Right lobe of liver (tissue), 6 donors: ENCODE measurements at regions not wholly inside any gene's neighbourhood (a gene's known extent, or its start where the extent isn't known, plus 50 kb on each side); places are given as distances from the start of the nearest gene placed in this dataset.

Experiments used
- ATAC-seq, 4 donors: fragments of 200-7000 bp; cut with Tn5 transposase; one replicate each; pipeline ENCODE4 v1.9.1; 2020; ENCODE audit warnings: mild to moderate bottlenecking in 4 of 4, moderate library complexity in 4 of 4
- DNase-seq, 3 donors: peaks; one replicate each; pipeline ENCODE4 v3.0.0-alpha.2; 2020
- H3K27ac ChIP-seq, 3 donors: fragments of 200-600 bp; one replicate each; pipeline ENCODE4 v1.8.0; 2022
- H3K27me3 ChIP-seq, 2 donors: fragments of 200-600 bp; one replicate each; pipeline ENCODE4 v1.8.0; 2022
- H3K36me3 ChIP-seq, 4 donors: fragments of 200-600 bp; sonication (generic) in 1 of 4; one replicate each; pipeline versions ENCODE4 v1.5.1 to v1.8.0; 2017 to 2022; ENCODE audit warnings: control low read depth in 1 of 4
- H3K4me1 ChIP-seq, 4 donors: fragments of 200-600 bp; sonication (generic) in 1 of 4; one replicate each; pipeline versions ENCODE4 v1.5.1 to v1.8.0; 2017 to 2022; ENCODE audit warnings: control low read depth in 1 of 4
- H3K4me3 ChIP-seq, 3 donors: fragments of 200-600 bp; one replicate each; pipeline ENCODE4 v1.8.0; 2022
- H3K9me3 ChIP-seq, 4 donors: fragments of 200-600 bp; sonication (generic) in 1 of 4; one replicate each; pipeline versions ENCODE4 v1.5.1 to v1.8.0; 2017 to 2022; ENCODE audit warnings: control low read depth in 1 of 4
- CTCF ChIP-seq, 4 donors: fragments of 200-600 bp in 3 of 4; fragments of 450-650 bp in 1 of 4; IDR thresholded peaks; one replicate each; pipeline versions ENCODE4 v1.5.1 to v1.8.0; 2016 to 2022; ENCODE audit warnings: antibody characterized with exemption in 4 of 4, mild to moderate bottlenecking in 2 of 4
- POLR2A ChIP-seq: fragments of 450-650 bp; IDR thresholded peaks from one replicate; pipeline ENCODE4 v1.6.1; 2017; ENCODE audit warnings: antibody characterized with exemption, mild to moderate bottlenecking
- WGBS: methylation state at CpG from one replicate; pipeline ENCODE4 v1.1.6; 2018; ENCODE audit warnings: low coverage, low lambda C conversion rate; ENCODE audit not compliant: insufficient coverage; ENCODE audit errors: missing lambda C conversion rate; 5-methylcytosine and 5-hydroxymethylcytosine counted together
- intact Hi-C, 2 donors: fragments of 100-400 bp; cut with DNase I; formaldehyde crosslinking; loops; one replicate each; pipeline versions ENCODE4 v1.11.2 to v1.14.1; 2022
- donor health status: DM: no; HTN: yes; CAD: no.
- donor health status: DM: no; HTN: no; CAD: no.
- donor health status: DM: no; HTN: no; CAD: no.
- donor health status: DM: no; HTN: yes; CAD: no.
- donor health status: DM: no; HTN: yes; CAD: no.

- intact Hi-C loops: no loop called here
- WGBS: 59% methylated on average over 2 of the region's 2 CpGs
- TF ChIP-seq CTCF (IDR thresholded peaks at IDR 0.05) (no peak), POLR2A (no peak)
- H3K9me3 ChIP-seq: no peaks in the 10 kb centered on the region
- no peaks in the 10 kb centered on the region for H3K36me3 ChIP-seq
- DNase-seq (no peak), ATAC-seq (no peak)
- no peak overlapping the region for H3K27ac ChIP-seq
- H3K27me3 ChIP-seq: no peaks in the 10 kb centered on the region
- H3K4me1 ChIP-seq: no peaks in the 10 kb centered on the region
- no peak overlapping the region for H3K4me3 ChIP-seq
Observed at GRCh38 chr20:39605361-39605760, 643.2 kb downstream of the DHX35 start.

- Histone ChIP-seq H3K4me1 (no peaks in the 10 kb centered on the region), H3K4me3 (no peak overlapping the region), H3K9me3 (no peaks in the 10 kb centered on the region), H3K27ac (no peak overlapping the region), H3K36me3 (no peaks in the 10 kb centered on the region), H3K27me3 (no peaks in the 10 kb centered on the region)
- ATAC-seq (no peak), DNase-seq (no peak)
- intact Hi-C loops: no loop called here
- WGBS: 78% methylated on average over 7 of the region's 7 CpGs
- TF ChIP-seq CTCF (IDR thresholded peaks at IDR 0.05) (no peak), POLR2A (no peak)
Observed at GRCh38 chr20:39603219-39603618, 641.1 kb downstream of the DHX35 start.

- Histone ChIP-seq H3K4me1 (no peaks in the 10 kb centered on the region), H3K27me3 (no peaks in the 10 kb centered on the region), H3K27ac (no peak overlapping the region), H3K9me3 (no peaks in the 10 kb centered on the region), H3K4me3 (no peak overlapping the region), H3K36me3 (no peaks in the 10 kb centered on the region)
- TF ChIP-seq CTCF (IDR thresholded peaks at IDR 0.05): no peak
- TF ChIP-seq POLR2A: no peak
- DNase-seq (no peak), ATAC-seq (no peak)
- WGBS: 20% methylated on average over 2 of the region's 2 CpGs
- intact Hi-C loops: no loop called here
Observed at GRCh38 chr20:39602649-39603048, 640.5 kb downstream of the DHX35 start.

GRCh38 chr20:39600871-39601270, 638.7 kb downstream of the DHX35 start:
- no peak for DNase-seq
- intact Hi-C loops: no loop called here
- Histone ChIP-seq H3K27ac (no peak overlapping the region), H3K4me1 (no peaks in the 10 kb centered on the region), H3K36me3 (no peaks in the 10 kb centered on the region), H3K27me3 (no peaks in the 10 kb centered on the region), H3K9me3 (no peaks in the 10 kb centered on the region), H3K4me3 (no peak overlapping the region)
- WGBS: 51% methylated on average over 3 of the region's 3 CpGs
- no peak for TF ChIP-seq POLR2A
- no peak for ATAC-seq

GRCh38 chr20:39600156-39600555, 638.0 kb downstream of the DHX35 start:
- no peak overlapping the region for H3K27ac ChIP-seq
- H3K4me3 ChIP-seq: no peak overlapping the region
- H3K4me1 ChIP-seq: no peaks in the 10 kb centered on the region
- no peaks in the 10 kb centered on the region for H3K9me3 ChIP-seq
- WGBS: 27% methylated on average over 1 of the region's 1 CpG
- TF ChIP-seq POLR2A: no peak
- H3K36me3 ChIP-seq: no peaks in the 10 kb centered on the region
- intact Hi-C loops: no loop called here
- ATAC-seq: no peak
- no peaks in the 10 kb centered on the region for H3K27me3 ChIP-seq
- DNase-seq: no peak

DNA sequence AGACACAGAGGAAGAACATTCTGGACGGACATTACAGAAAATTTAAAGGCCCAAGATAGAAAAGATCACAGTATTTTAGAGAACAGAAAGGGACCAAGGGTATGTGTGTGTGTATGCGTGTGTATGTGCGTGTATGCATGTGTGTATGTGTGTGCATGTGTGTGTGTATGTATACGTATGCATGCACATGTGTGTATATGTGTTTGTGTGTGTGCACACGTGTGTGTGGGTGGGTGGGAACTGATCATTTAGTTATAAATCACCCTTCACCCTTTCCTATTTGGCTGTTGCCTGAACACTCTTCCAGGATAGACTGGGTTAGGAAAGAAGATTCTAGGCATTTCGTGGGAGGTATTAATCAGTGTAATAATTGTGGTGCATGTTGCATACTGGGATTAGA, 634.4 kb downstream of the DHX35 start:
- no peak overlapping the region for H3K4me3 ChIP-seq
- no peaks in the 10 kb centered on the region for H3K36me3 ChIP-seq
- no peaks in the 10 kb centered on the region for H3K4me1 ChIP-seq
- intact Hi-C loops: no loop called here
- no peak overlapping the region for H3K27ac ChIP-seq
- ATAC-seq (no peak), DNase-seq (no peak)
- TF ChIP-seq POLR2A (no peak), CTCF (IDR thresholded peaks at IDR 0.05) (no peak)
- WGBS: 68% methylated on average over 5 of the region's 6 CpGs
- H3K9me3 ChIP-seq: no peaks in the 10 kb centered on the region
- H3K27me3 ChIP-seq: no peaks in the 10 kb centered on the region
